HG03432 (cell line): ENCODE measurements at regions not wholly inside any gene's neighbourhood (a gene's known extent, or its start where the extent isn't known, plus 50 kb on each side); places are given as distances from the start of the nearest gene placed in this dataset.
"Not testable (repeated sequence)": the region's sequence is repeated elsewhere in the genome, so short reads cannot be mapped to it uniquely, and the experiment has no call there.

Experiments used
- ATAC-seq: cut with Tn5 transposase; IDR thresholded peaks from one replicate; pipeline ENCODE4 v1.9.1; 2021; ENCODE audit warnings: mild to moderate bottlenecking, moderate library complexity; ENCODE audit not compliant: unreplicated experiment

GRCh38 chr4:131367441-131367840 is 1781.7 kb upstream of the PCDH10 start:
- ATAC-seq = no peak

GRCh38 chr4:131370846-131371245 is 1778.2 kb upstream of the PCDH10 start:
- no peak for ATAC-seq

- no peak for ATAC-seq
Observed at GRCh38 chr4:131381055-131381454, 1768.0 kb upstream of the PCDH10 start.

- no peak for ATAC-seq
Observed at GRCh38 chr4:131382839-131383238, 1766.3 kb upstream of the PCDH10 start.

GRCh38 chr4:131388277-131388676 is 1760.8 kb upstream of the PCDH10 start:
- ATAC-seq = no peak

- no peak for ATAC-seq
Observed at GRCh38 chr4:131408102-131408501, 1741.0 kb upstream of the PCDH10 start.

GRCh38 chr4:131411393-131411792 is 1737.7 kb upstream of the PCDH10 start:
- ATAC-seq = no peak

- ATAC-seq = no peak
Observed at GRCh38 chr4:131419147-131419546, 1729.9 kb upstream of the PCDH10 start.

GRCh38 chr4:131426023-131426758 is 1722.9 kb upstream of the PCDH10 start:
- ATAC-seq = peak; percentile 76

- ATAC-seq = peak; percentile 43
Observed at GRCh38 chr4:131427000-131427399, 1722.1 kb upstream of the PCDH10 start.

- peak; percentile 44 for ATAC-seq
Observed at GRCh38 chr4:131430302-131430701, 1718.8 kb upstream of the PCDH10 start.

- ATAC-seq = peak; percentile 70
Observed at GRCh38 chr4:131441004-131441688, 1707.9 kb upstream of the PCDH10 start.

- no peak for ATAC-seq
Observed at GRCh38 chr4:131447883-131448282, 1701.2 kb upstream of the PCDH10 start.

- ATAC-seq = no peak
Observed at GRCh38 chr4:131450572-131451209, 1698.4 kb upstream of the PCDH10 start.

- peak; percentile 95 for ATAC-seq
Observed at GRCh38 chr4:131459430-131460101, 1689.5 kb upstream of the PCDH10 start.

- no peak for ATAC-seq
Observed at GRCh38 chr4:131470360-131470759, 1678.7 kb upstream of the PCDH10 start.

- ATAC-seq = no peak
Observed at GRCh38 chr4:131488772-131489171, 1660.3 kb upstream of the PCDH10 start.

GRCh38 chr4:131496211-131496610 is 1652.9 kb upstream of the PCDH10 start:
- ATAC-seq = not testable (repeated sequence)

GRCh38 chr4:131499141-131499873 is 1649.8 kb upstream of the PCDH10 start:
- no peak for ATAC-seq

- no peak for ATAC-seq
Observed at GRCh38 chr4:131509521-131509920, 1639.6 kb upstream of the PCDH10 start.

- no peak for ATAC-seq
Observed at GRCh38 chr4:131526686-131527085, 1622.4 kb upstream of the PCDH10 start.
